AG04449 (cell line): ENCODE measurements at regions not wholly inside any gene's neighbourhood (a gene's known extent, or its start where the extent isn't known, plus 50 kb on each side); places are given as distances from the start of the nearest gene placed in this dataset.

Experiments
- CTCF ChIA-PET: fragments of 350-600 bp; formaldehyde crosslinking; extraction: SDS; loops from one replicate; lab custom pipeline; 2021; ENCODE audit warnings: antibody characterized with exemption; lab: Yijun Ruan, JAX
- POLR2A ChIA-PET: fragments of 400-600, 350-600 bp; formaldehyde crosslinking; extraction: SDS; loops from one replicate; lab custom pipeline; 2020; ENCODE audit warnings: antibody characterized with exemption, inconsistent platforms; lab: Yijun Ruan, JAX
- DNase-seq: peaks from one replicate; pipeline ENCODE4 v3.0.0-alpha.2; 2010; ENCODE audit warnings: low read depth, low spot score
- H3K4me3 ChIP-seq: 2 replicates; pipeline ENCODE4 v1.5.1; 2011; ENCODE audit warnings: low read depth, mild to moderate bottlenecking, control low read depth, low read length
- TF ChIP-seq, protein P1 (sequence below): IDR thresholded peaks from one replicate; pipeline ENCODE4 v1.5.1; 2011; ENCODE audit warnings: mild to moderate bottlenecking, moderate library complexity, low read length, control low read depth, inconsistent platforms; ENCODE audit not compliant: insufficient read depth; ENCODE audit errors: missing control alignments

DNA sequence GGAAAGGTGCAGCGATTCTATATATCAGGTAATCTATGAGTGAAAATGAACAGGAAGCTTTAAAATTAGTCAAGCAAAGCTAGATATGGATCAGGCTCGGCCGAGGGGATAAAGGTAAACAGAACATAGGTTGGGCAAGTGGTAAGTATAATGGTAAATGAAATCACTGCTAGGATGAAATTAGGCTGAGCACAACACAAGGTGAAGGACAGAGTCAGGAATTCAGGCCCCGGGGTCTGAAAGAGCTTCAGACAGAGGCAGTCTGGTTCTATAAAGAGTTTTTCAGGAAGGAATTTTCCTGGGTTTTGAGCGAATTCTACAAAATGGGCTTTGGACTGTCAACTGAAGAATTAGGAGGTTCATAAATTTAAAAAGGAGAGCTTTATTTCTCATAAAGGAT is 513.2 kb upstream of the CDH2 start:
- TF ChIP-seq, protein P1, sequence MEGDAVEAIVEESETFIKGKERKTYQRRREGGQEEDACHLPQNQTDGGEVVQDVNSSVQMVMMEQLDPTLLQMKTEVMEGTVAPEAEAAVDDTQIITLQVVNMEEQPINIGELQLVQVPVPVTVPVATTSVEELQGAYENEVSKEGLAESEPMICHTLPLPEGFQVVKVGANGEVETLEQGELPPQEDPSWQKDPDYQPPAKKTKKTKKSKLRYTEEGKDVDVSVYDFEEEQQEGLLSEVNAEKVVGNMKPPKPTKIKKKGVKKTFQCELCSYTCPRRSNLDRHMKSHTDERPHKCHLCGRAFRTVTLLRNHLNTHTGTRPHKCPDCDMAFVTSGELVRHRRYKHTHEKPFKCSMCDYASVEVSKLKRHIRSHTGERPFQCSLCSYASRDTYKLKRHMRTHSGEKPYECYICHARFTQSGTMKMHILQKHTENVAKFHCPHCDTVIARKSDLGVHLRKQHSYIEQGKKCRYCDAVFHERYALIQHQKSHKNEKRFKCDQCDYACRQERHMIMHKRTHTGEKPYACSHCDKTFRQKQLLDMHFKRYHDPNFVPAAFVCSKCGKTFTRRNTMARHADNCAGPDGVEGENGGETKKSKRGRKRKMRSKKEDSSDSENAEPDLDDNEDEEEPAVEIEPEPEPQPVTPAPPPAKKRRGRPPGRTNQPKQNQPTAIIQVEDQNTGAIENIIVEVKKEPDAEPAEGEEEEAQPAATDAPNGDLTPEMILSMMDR = no peak
- DNase-seq = no peak
- POLR2A ChIA-PET = no interaction called here
- no peak overlapping the region for H3K4me3 ChIP-seq
- CTCF ChIA-PET = no interaction called here

GRCh38 chr18:28689588-28689987 is 512.7 kb upstream of the CDH2 start:
- H3K4me3 ChIP-seq = no peak overlapping the region
- POLR2A ChIA-PET = no interaction called here
- no peak for DNase-seq
- CTCF ChIA-PET = no interaction called here
- TF ChIP-seq, protein P1 = no peak

DNA sequence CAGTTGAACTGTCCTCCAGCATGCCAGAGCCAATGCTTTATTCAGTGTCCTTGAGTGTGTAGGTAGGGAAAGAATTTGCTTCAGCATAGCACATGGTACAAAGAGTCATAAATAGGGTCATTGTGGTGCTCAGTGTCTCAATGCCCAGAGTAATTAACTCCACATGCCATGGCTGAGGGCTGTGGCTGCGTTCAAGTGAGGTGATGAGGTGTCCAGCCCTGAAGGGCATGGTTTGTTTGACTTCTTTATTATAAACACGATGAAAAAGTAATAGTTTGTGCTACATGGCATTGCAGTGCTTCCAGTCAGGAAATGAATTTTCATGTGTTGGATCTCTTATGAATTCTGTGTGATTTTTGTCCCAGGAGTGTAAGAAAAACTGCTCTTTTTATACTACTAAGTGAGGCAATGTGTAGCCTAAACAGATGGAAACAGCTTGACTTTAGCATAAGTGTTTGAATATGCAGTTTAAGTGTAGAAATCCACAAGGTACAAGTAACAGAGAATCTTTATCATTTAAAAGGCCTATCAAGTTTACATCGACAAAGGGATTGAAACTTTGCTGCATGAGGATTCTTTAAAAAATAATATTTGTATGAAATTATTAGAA is 507.9 kb upstream of the CDH2 start:
- ChIA-PET POLR2A (no interaction called here), CTCF (no interaction called here)
- no peak for DNase-seq
- H3K4me3 ChIP-seq = no peak overlapping the region
- TF ChIP-seq, protein P1 = no peak

DNA sequence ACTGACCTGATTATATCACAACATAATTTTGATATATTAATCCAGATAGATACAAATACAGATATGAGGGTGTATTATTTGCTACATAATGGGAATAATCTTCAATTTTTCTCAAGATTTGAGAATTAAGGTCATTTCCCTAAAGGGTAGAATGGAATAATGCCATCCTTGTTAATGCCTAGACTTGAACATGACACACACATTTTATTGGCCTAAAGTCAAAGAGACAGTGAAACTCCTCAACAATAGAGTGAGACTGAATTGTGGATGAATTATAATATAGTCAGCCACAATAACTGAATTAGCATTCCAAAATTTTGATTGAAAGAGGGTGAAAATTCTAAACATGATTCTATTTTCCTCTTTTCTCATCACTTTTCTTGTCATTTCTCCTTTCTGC is 506.0 kb upstream of the CDH2 start:
- no peak overlapping the region for H3K4me3 ChIP-seq
- CTCF ChIA-PET = no interaction called here
- no peak for DNase-seq
- POLR2A ChIA-PET = no interaction called here
- TF ChIP-seq, protein P1 = no peak

DNA sequence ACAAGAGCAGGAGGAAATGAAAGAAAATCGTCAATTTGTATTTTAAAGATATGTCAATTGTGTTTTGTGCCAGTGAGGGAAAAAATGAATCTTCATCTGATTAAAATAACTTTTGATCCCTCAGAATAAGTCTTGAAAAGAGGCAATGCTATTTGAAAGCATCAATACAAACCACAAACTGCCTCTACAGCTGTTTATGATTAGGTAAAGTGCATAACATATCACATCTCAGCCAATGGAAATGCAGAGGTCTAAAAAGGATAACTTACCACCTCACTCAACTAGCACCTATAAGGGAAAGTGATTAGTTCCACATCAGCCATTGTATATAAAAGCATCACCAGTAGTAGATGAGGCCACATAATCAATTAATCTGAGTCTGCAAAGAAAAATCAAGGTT is 492.2 kb upstream of the CDH2 start:
- POLR2A ChIA-PET = no interaction called here

GRCh38 chr18:28666216-28666615 is 489.3 kb upstream of the CDH2 start:
- no peak for DNase-seq
- ChIA-PET POLR2A (no interaction called here), CTCF (no interaction called here)
- TF ChIP-seq, protein P1 = no peak
- H3K4me3 ChIP-seq = no peak overlapping the region

More for the DNA sequence above, 492.2 kb upstream of the CDH2 start:
- TF ChIP-seq, protein P1 = no peak
- H3K4me3 ChIP-seq = no peak overlapping the region
- DNase-seq = no peak
- CTCF ChIA-PET = no interaction called here
